ENCODE measurements at regions not wholly inside any gene's neighbourhood (a gene's known extent, or its start where the extent isn't known, plus 50 kb on each side); places are given as distances from the start of the nearest gene placed in this dataset.

DNA sequence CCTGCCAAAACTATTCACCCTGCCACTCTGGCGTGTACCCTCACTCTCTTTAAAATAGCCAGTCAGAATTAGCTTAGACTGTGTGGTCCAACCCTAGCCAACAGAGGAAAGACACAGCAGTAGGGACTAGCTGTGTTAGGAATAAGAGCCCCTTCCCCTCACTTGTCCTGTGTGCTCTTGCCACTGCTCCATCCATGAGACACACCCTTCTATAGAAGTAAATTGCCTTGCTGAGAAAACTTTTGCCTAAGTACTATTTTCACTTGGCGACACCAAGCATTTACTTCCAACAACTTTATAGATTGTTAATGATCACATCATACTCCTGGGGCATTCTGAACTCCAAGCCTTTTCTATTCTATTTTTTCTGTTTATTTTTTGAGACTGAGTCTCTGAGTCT lies 170.2 kb upstream of the TRIM24 start:
- TF ChIP-seq, protein P1, sequence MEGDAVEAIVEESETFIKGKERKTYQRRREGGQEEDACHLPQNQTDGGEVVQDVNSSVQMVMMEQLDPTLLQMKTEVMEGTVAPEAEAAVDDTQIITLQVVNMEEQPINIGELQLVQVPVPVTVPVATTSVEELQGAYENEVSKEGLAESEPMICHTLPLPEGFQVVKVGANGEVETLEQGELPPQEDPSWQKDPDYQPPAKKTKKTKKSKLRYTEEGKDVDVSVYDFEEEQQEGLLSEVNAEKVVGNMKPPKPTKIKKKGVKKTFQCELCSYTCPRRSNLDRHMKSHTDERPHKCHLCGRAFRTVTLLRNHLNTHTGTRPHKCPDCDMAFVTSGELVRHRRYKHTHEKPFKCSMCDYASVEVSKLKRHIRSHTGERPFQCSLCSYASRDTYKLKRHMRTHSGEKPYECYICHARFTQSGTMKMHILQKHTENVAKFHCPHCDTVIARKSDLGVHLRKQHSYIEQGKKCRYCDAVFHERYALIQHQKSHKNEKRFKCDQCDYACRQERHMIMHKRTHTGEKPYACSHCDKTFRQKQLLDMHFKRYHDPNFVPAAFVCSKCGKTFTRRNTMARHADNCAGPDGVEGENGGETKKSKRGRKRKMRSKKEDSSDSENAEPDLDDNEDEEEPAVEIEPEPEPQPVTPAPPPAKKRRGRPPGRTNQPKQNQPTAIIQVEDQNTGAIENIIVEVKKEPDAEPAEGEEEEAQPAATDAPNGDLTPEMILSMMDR (IDR thresholded peaks at IDR 0.05; ENCODE audit: low read depth, low read length), result no peak
- Histone ChIP-seq H3K27me3 (no peaks in the 10 kb centered on the region), H3K4me1 (no peaks in the 10 kb centered on the region; the same call in 1 of the 2 replicates), H3K4me3 (ENCODE audit: low read depth, low read length) (no peak overlapping the region), H3K36me3 (no peaks in the 10 kb centered on the region), H3K9me3 (no peaks in the 10 kb centered on the region)
- no peak for DNase-seq

DNA sequence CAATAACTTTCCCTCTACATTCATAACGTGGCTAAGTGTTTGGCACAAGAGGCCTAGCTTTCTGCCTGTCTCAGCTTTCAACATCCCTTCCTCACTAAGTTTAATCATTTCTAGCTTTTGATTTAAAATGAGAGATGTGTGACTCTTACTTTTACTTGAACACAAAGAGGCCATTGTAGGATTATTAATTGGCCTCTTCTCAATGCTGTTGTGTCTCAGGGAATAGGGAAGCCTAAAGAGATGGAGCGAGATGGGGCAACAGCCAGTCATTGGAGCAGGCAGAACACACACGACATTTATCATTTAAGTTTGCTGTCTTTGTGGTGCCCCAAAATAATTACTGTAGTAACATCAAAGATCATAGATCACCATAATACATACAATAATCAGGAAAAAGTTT lies 167.1 kb upstream of the TRIM24 start:
- Histone ChIP-seq H3K4me1 (no peaks in the 10 kb centered on the region; the same call in 1 of the 2 replicates), H3K4me3 (ENCODE audit: low read depth, low read length) (no peak overlapping the region), H3K36me3 (no peaks in the 10 kb centered on the region), H3K27me3 (no peaks in the 10 kb centered on the region), H3K9me3 (no peaks in the 10 kb centered on the region; the same call in 1 of the 2 replicates)
- TF ChIP-seq, protein P1 (IDR thresholded peaks at IDR 0.05; ENCODE audit: low read depth, low read length), result no peak
- no peak for DNase-seq

DNA sequence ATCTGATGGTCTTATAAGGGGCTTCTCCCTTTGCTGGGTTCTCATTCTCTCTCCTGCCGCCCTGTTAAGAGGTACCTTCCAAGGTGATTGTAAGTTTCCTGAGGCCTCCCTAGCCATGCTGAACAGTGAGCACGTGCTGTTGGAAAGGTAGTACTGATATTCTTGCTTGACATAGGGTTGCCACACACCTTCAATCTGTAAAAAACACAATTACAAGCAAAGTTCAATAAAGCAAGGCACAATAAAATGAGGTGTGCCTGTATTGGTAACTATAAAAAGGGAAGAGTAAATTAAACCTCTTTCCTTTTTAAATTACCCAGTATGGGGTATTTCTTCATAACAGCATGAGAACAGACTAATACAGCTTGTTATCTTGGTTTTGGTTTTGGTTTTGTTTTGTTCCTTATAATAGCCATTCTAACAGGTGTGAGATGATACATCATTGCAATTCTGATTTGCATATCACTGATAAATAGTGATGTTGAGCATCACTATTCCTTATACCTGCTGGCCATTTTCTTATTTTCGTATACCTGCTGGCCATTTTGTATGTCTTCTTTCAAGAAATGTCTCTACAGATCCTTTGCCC lies 164.9 kb upstream of the TRIM24 start:
- no peaks in the 10 kb centered on the region; the same call in 1 of the 2 replicates for H3K9me3 ChIP-seq

DNA sequence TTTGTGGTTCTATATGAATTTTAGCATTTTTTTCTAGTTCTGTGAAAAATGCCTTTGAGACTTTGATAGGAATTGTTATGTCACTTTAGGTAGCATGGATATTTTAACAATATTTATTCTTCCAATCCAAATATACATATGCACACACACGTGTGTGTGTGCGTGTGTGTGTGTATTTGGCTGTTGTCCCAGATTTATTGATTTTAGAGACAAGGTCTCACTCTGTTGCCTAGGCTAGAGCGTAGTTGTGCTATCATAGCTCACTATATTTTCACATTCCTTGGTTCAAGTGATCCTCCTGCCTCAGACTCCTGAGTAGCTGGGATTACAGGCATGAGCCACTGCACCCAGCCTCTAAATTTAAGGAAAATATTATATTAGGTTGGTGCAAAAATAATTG lies 162.5 kb upstream of the TRIM24 start:
- Histone ChIP-seq H3K36me3 (no peaks in the 10 kb centered on the region), H3K4me3 (ENCODE audit: low read depth, low read length) (no peak overlapping the region), H3K4me1 (no peaks in the 10 kb centered on the region; the same call in 1 of the 2 replicates), H3K27me3 (no peaks in the 10 kb centered on the region), H3K9me3 (no peaks in the 10 kb centered on the region; the same call in 1 of the 2 replicates)
- TF ChIP-seq, protein P1 (IDR thresholded peaks at IDR 0.05; ENCODE audit: low read depth, low read length), result no peak
- no peak for DNase-seq

More for the DNA sequence above, 164.9 kb upstream of the TRIM24 start:
- Histone ChIP-seq H3K36me3 (no peaks in the 10 kb centered on the region), H3K4me1 (no peaks in the 10 kb centered on the region; the same call in 1 of the 2 replicates), H3K4me3 (ENCODE audit: low read depth, low read length) (no peak overlapping the region), H3K27me3 (no peaks in the 10 kb centered on the region)
- TF ChIP-seq, protein P1 (IDR thresholded peaks at IDR 0.05; ENCODE audit: low read depth, low read length), result no peak
- DNase-seq, result no peak

DNA sequence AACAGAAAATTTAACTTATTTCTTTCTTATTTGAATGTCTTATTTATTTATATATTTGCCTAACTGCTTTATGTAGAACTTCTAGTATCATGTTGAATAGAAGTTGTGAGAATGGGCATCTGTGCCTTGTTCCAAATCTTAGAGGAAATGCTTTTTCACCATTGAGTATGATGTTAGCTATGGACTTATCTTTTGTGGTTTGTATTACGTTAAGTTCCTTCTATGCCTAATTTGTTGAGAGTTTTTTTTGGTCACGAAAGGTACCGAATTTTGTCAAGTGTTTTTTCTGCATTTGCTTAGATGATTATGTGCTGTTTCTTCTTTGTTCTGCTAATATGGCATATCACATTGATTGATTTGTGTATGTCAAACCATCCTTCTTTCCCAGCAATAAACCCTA lies 161.0 kb upstream of the TRIM24 start:
- Histone ChIP-seq H3K36me3 (no peaks in the 10 kb centered on the region), H3K4me1 (no peaks in the 10 kb centered on the region; the same call in 1 of the 2 replicates), H3K27me3 (no peaks in the 10 kb centered on the region), H3K4me3 (ENCODE audit: low read depth, low read length) (no peak overlapping the region), H3K9me3 (no peaks in the 10 kb centered on the region; the same call in 1 of the 2 replicates)
- TF ChIP-seq, protein P1 (IDR thresholded peaks at IDR 0.05; ENCODE audit: low read depth, low read length), result no peak
- no peak for DNase-seq

DNA sequence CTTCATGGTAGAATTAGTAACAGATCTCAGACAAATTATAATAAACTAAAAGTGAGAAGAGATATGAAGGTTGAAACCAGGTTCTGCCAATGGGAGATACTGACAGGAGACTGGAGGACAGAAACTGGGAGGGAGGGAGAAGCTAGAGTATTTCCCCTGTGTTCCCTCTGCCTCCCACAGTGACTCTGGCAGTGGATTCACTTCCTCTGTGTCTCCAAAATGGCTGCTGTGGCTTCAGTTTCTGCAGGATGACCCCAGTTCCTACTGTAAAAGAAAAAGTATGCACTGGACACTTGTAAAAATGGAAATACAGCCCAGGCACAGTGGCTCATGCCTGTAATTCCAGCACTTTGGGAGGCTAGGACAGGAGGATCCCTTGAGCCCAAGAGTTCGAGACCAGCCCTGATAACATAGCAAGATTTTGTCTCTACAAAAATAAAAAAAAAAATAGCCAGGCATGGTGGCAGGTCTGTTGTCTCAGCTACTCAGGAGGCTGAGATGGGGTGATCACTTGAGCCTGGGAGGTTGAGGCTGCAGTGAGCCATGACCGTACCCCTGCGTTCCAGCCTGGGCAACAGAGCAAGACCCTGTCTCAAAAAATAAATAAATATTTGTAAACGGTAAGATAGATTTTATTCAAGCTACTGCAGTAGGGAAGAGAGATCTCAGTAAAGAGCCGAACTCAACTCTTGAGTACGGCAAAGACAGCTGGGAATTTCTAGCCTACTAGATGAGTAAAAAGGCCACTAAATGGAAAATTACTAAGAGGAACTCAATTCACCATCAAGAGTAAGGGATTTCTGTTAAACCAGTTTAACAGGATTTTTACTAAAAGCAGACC lies 156.6 kb upstream of the TRIM24 start:
- Histone ChIP-seq H3K4me1 (no peaks in the 10 kb centered on the region), H3K9me3 (no peaks in the 10 kb centered on the region; the same call in 1 of the 2 replicates), H3K4me3 (ENCODE audit: low read depth, low read length) (no peak overlapping the region), H3K27me3 (no peaks in the 10 kb centered on the region), H3K36me3 (no peaks in the 10 kb centered on the region)
- DNase-seq, result no peak
- TF ChIP-seq, protein P1 (IDR thresholded peaks at IDR 0.05; ENCODE audit: low read depth, low read length), result no peak
